Left lung (tissue), 4 donors: ENCODE measurements at regions not wholly inside any gene's neighbourhood (a gene's known extent, or its start where the extent isn't known, plus 50 kb on each side); places are given as distances from the start of the nearest gene placed in this dataset.

Experiments used
- ATAC-seq: fragments of 200-7000 bp; cut with Tn5 transposase; one replicate; pipeline ENCODE4 v1.9.1; 2020; ENCODE audit warnings: moderate library complexity
- DNase-seq, 4 donors: peaks; one replicate each; pipeline ENCODE4 v3.0.0-alpha.2; 2013 to 2020
- H3K27ac ChIP-seq, 2 donors: fragments of 200-600 bp; sonication (generic) in 1 of 2; one replicate each; pipeline versions ENCODE4 v1.5.0 to v1.8.0; 2020 to 2021
- H3K27me3 ChIP-seq, 2 donors: fragments of 200-600 bp; sonication (generic) in 1 of 2; one replicate each; pipeline versions ENCODE4 v1.5.0 to v1.8.0; 2020 to 2021
- H3K36me3 ChIP-seq, 2 donors: fragments of 200-600 bp; sonication (generic) in 1 of 2; one replicate each; pipeline versions ENCODE4 v1.5.0 to v1.8.0; 2020 to 2021
- H3K4me1 ChIP-seq, 2 donors: fragments of 200-600 bp; one replicate each; pipeline ENCODE4 v1.8.0; 2021
- H3K4me3 ChIP-seq, 2 donors: fragments of 200-600 bp; sonication (generic) in 1 of 2; one replicate each; pipeline versions ENCODE4 v1.5.0 to v1.8.0; 2020 to 2021; ENCODE audit warnings: mild to moderate bottlenecking in 1 of 2
- H3K9me3 ChIP-seq, 2 donors: fragments of 200-600 bp; sonication (generic) in 1 of 2; one replicate each; pipeline versions ENCODE4 v1.5.0 to v1.8.0; 2020 to 2021
- CTCF ChIP-seq, 2 donors: fragments of 200-600 bp; sonication (generic) in 1 of 2; IDR thresholded peaks; one replicate each; pipeline versions ENCODE4 v1.5.0 to v1.8.0; 2021; ENCODE audit warnings: antibody characterized with exemption in 2 of 2
- intact Hi-C, 2 donors: fragments of 100-400 bp; cut with DNase I; formaldehyde crosslinking; loops; one replicate each; pipeline versions ENCODE4 v1.11.2 to v1.14.2; 2022
- donor health status: DM: no; HTN: yes; CAD: no.
- donor health status: DM: no; HTN: no; CAD: no.

- H3K9me3 ChIP-seq, result peaks cover 0 to 5% of the 10 kb centered on the region in 2 donors
- H3K4me1 ChIP-seq, result no peaks in the 10 kb centered on the region
- no peaks in the 10 kb centered on the region for H3K27me3 ChIP-seq
- peaks cover 0 to 7% of the 10 kb centered on the region in 2 donors for H3K36me3 ChIP-seq
- DNase-seq (no peak), ATAC-seq (no peak)
- H3K4me3 ChIP-seq, result no peak overlapping the region
- no peak for TF ChIP-seq CTCF (IDR thresholded peaks at IDR 0.05)
- intact Hi-C loops, result no loop called here
- H3K27ac ChIP-seq, result no peak overlapping the region
Measured at GRCh38 chr14:97956581-97957340, 1159.6 kb downstream of the VRK1 start.

- DNase-seq (no peak), ATAC-seq (no peak)
- Histone ChIP-seq H3K9me3 (peaks cover 0 to 5% of the 10 kb centered on the region in 2 donors), H3K27ac (no peak overlapping the region), H3K27me3 (no peaks in the 10 kb centered on the region), H3K4me3 (no peak overlapping the region), H3K36me3 (peaks cover 0 to 7% of the 10 kb centered on the region in 2 donors), H3K4me1 (no peaks in the 10 kb centered on the region)
- no peak for TF ChIP-seq CTCF (IDR thresholded peaks at IDR 0.05)
- intact Hi-C loops, result no loop called here
Measured at GRCh38 chr14:97959251-97959650, 1162.1 kb downstream of the VRK1 start.

GRCh38 chr14:97960436-97960835 lies 1163.3 kb downstream of the VRK1 start:
- no peak for DNase-seq
- ATAC-seq, result no peak
- intact Hi-C loops, result no loop called here
- Histone ChIP-seq H3K27ac (no peak overlapping the region), H3K9me3 (peaks cover 0 to 5% of the 10 kb centered on the region in 2 donors), H3K4me1 (no peaks in the 10 kb centered on the region), H3K36me3 (peaks cover 0 to 7% of the 10 kb centered on the region in 2 donors), H3K4me3 (no peak overlapping the region), H3K27me3 (no peaks in the 10 kb centered on the region)
- TF ChIP-seq CTCF (IDR thresholded peaks at IDR 0.05), result no peak

GRCh38 chr14:97970222-97970621 lies 1173.0 kb downstream of the VRK1 start:
- intact Hi-C loops, result no loop called here
- no peak for DNase-seq
- Histone ChIP-seq H3K36me3 (no peaks in the 10 kb centered on the region), H3K9me3 (no peaks in the 10 kb centered on the region), H3K4me1 (no peaks in the 10 kb centered on the region), H3K27ac (no peak overlapping the region), H3K27me3 (no peaks in the 10 kb centered on the region), H3K4me3 (no peak overlapping the region)
- ATAC-seq, result no peak
- TF ChIP-seq CTCF (IDR thresholded peaks at IDR 0.05), result no peak

GRCh38 chr14:97975216-97975615 lies 1178.0 kb downstream of the VRK1 start:
- no peak for DNase-seq
- no peaks in the 10 kb centered on the region for H3K27me3 ChIP-seq
- no peak overlapping the region for H3K27ac ChIP-seq
- H3K36me3 ChIP-seq, result no peaks in the 10 kb centered on the region
- TF ChIP-seq CTCF (IDR thresholded peaks at IDR 0.05), result no peak
- no peak overlapping the region for H3K4me3 ChIP-seq
- ATAC-seq, result no peak
- H3K9me3 ChIP-seq, result no peaks in the 10 kb centered on the region
- intact Hi-C loops, result no loop called here
- peaks cover 0 to 12% of the 10 kb centered on the region in 2 donors for H3K4me1 ChIP-seq
